K562 (cell line): ENCODE measurements at regions not wholly inside any gene's neighbourhood (a gene's known extent, or its start where the extent isn't known, plus 50 kb on each side); places are given as distances from the start of the nearest gene placed in this dataset.

Source experiments
- ARNT ChIP-seq, 2 experiments: fragments of 450-650 bp; IDR thresholded peaks; 2 replicates each; pipeline ENCODE4 v1.6.1; 2016; ENCODE audit warnings: mild to moderate bottlenecking in 1 of 2
- ATF6 ChIP-seq: sonication (generic); formaldehyde crosslinking; IDR thresholded peaks from 2 replicates; pipeline ENCODE4 v1.4.0; 2020; ENCODE audit warnings: mild to moderate bottlenecking, missing genetic modification reagents
- CHAMP1 ChIP-seq: fragments of 450-650 bp; IDR thresholded peaks from 2 replicates; pipeline ENCODE4 v1.6.1; 2016; ENCODE audit warnings: mild to moderate bottlenecking
- CREB5 ChIP-seq: fragments of 250-450 bp; sonication (Bioruptor Pico); IDR thresholded peaks from 2 replicates; pipeline ENCODE4 v1.5.0; 2020; ENCODE audit warnings: mild to moderate bottlenecking
- CSDE1 ChIP-seq, 2 experiments: fragments of 450-650 bp; IDR thresholded peaks; 2 replicates each; pipeline ENCODE4 v1.6.1; 2016; ENCODE audit warnings: mild to moderate bottlenecking in 1 of 2
- MEF2A ChIP-seq: IDR thresholded peaks from 2 replicates; pipeline ENCODE4 v1.6.1; 2011; ENCODE audit warnings: low read depth, mild to moderate bottlenecking, low read length, moderate library complexity; ENCODE audit not compliant: control insufficient read depth
- MLLT1 ChIP-seq, 2 experiments: fragments of 450-650 bp; IDR thresholded peaks; 2 replicates each; pipeline ENCODE4 v1.6.1; 2016
- RBM34 ChIP-seq: fragments of 200-400 bp; formaldehyde crosslinking; IDR thresholded peaks from 2 replicates; pipeline ENCODE4 v1.6.1; 2018; ENCODE audit warnings: low read length, borderline replicate concordance; ENCODE audit not compliant: insufficient read depth
- SMAD4 ChIP-seq: fragments of 250-450 bp; sonication (Bioruptor Pico); conservative IDR thresholded peaks from 2 replicates; pipeline ENCODE4 v1.8.0; 2021; ENCODE audit warnings: inconsistent platforms, mild to moderate bottlenecking, moderate library complexity
- TOE1 ChIP-seq, 2 experiments: fragments of 450-650 bp in 1 of 2; sonication (generic) in 1 of 2; formaldehyde crosslinking in 1 of 2; IDR thresholded peaks; 2 replicates each; pipeline versions ENCODE4 v1.7.1 to v1.8.0; 2016 to 2022; ENCODE audit warnings: borderline replicate concordance in 2 of 2, mild to moderate bottlenecking in 2 of 2, antibody characterized with exemption in 1 of 2, inconsistent platforms in 1 of 2, low read depth in 1 of 2, missing genetic modification reagents in 1 of 2, moderate library complexity in 1 of 2
- USF1 ChIP-seq: sonication (generic); formaldehyde crosslinking; IDR thresholded peaks from 2 replicates; pipeline ENCODE4 v1.9.0; 2022; ENCODE audit warnings: mild to moderate bottlenecking, missing genetic modification reagents
- ZBTB1 ChIP-seq: sonication (generic); formaldehyde crosslinking; IDR thresholded peaks from 2 replicates; pipeline ENCODE4 v1.8.1; 2023; ENCODE audit warnings: missing genetic modification reagents, low read depth, mild to moderate bottlenecking, borderline replicate concordance
- ZNF655 ChIP-seq: fragments of 250-450 bp; sonication (Bioruptor Pico); IDR thresholded peaks from 2 replicates; pipeline ENCODE4 v1.5.0; 2021
- TF ChIP-seq, protein P1 (sequence below): fragments of 250-450 bp; sonication (Bioruptor Pico); IDR thresholded peaks from 2 replicates; pipeline ENCODE4 v1.8.0; 2022; ENCODE audit warnings: inconsistent platforms, mild to moderate bottlenecking, moderate library complexity, borderline replicate concordance

- TF ChIP-seq USF1 (no peak), MLLT1 (IDR thresholded peaks at IDR 0.05) (no peak), TOE1 (IDR thresholded peaks at IDR 0.05; ENCODE audit: borderline replicate concordance) (peak; percentile 87), TOE1 (CRISPR knock-in tag; IDR thresholded peaks at IDR 0.05; ENCODE audit: borderline replicate concordance, low read depth) (no peak), ARNT (IDR thresholded peaks at IDR 0.05) (peak; percentile 93 to 97), RBM34 (no peak), CREB5 (CRISPR knock-in tag) (no peak), SMAD4 (CRISPR knock-in tag) (peak; percentile 90), ZNF655 (no peak), ATF6 (CRISPR knock-in tag) (no peak), MEF2A (0 out of 2 replicates have a peak, but pooled peaks have one; percentile 52), CSDE1 (IDR thresholded peaks at IDR 0.05) (no peak), CHAMP1 (peak; percentile 94), ZBTB1 (no peak)
- TF ChIP-seq, protein P1, sequence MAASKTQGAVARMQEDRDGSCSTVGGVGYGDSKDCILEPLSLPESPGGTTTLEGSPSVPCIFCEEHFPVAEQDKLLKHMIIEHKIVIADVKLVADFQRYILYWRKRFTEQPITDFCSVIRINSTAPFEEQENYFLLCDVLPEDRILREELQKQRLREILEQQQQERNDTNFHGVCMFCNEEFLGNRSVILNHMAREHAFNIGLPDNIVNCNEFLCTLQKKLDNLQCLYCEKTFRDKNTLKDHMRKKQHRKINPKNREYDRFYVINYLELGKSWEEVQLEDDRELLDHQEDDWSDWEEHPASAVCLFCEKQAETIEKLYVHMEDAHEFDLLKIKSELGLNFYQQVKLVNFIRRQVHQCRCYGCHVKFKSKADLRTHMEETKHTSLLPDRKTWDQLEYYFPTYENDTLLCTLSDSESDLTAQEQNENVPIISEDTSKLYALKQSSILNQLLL (CRISPR knock-in tag): no peak
Observed at GRCh38 chr21:35482933-35483662, 434.0 kb upstream of the RUNX1 start (continued).
